Frontal cortex (tissue), 3 donors: ENCODE measurements at regions not wholly inside any gene's neighbourhood (a gene's known extent, or its start where the extent isn't known, plus 50 kb on each side); places are given as distances from the start of the nearest gene placed in this dataset.
A peak's percentile ranks its signal among the peaks of the same experiment; 100 is the strongest.
"Not testable (repeated sequence)": the region's sequence is repeated elsewhere in the genome, so short reads cannot be mapped to it uniquely, and the experiment has no call there.

Source experiments
- DNase-seq, 2 donors: peaks; one replicate each; pipeline ENCODE4 v3.0.0; 2012; ENCODE audit warnings: low spot score in 2 of 2
- FAIRE-seq: peaks from 2 replicates; lab custom pipeline; 2012; peaks lifted over from hg19 to GRCh38; lab: Jason Lieb, UNC
- donor health status: control.
- donor health status: control.
- donor health status: control.

DNA sequence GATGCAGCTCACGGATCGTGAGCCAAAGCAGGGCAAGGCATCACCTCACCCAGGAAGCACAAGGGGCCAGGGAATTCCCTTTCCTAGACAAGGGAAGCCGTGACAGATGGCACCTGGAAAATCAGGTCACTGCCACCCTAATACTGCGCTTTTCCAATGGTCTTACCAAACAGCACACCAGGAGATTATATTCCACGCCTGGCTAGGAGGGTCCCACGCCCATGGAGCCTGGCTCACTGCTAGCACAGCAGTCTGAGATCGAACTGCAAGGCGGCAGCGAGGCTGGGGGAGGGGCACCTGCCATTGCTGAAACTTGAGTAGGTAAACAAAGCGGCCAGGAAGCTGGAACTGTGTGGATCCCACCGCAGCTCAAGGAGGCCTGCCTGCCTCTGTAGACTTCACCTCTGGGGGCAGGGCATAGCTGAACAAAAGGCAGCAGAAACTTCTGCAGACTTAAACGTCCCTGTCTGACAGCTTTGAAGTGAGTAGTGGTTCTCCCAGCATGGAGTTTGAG is 205.2 kb upstream of the GRIK2 start:
- not testable (repeated sequence) for DNase-seq, FAIRE-seq

DNA sequence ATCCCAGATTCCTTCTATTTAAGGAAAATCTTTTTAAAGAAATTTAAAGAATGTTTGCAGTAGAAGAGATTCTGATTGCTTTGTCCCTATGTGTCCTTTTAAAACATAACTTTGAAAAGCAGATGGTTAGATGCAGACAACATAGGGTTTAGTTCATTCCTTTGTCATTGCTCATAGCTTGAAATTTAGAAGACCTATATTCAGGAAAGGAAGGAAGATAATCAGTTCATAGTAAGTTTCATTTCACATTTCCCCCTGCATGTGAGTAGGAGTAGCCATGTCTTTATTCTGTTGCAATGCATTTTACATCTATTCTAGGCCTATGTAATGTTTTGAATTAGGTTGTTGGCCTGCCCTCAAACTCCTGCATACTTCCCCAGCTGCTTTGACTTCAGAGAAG is 197.9 kb upstream of the GRIK2 start:
- DNase-seq: peak in 1 of 2 donors; percentile 2
- FAIRE-seq: no peak

DNA sequence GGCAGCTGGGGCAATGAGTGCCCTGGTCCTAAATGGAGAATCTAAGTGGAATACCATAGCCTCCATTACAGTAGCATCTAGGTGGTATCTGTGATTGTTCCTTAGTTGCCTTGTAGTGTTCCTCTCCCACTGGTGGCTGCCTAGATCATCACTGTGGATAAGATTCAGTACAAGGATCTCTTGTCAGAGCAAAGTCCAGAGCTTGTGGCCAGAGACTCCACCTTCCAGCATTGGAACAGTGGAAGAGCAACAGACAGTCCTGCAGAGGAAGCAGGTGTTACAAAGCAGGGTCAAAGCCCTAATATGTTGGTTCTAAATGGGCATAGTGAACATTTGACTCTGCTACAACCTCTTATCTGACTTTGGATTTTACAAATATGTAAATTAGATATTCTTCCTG is 194.1 kb upstream of the GRIK2 start:
- FAIRE-seq: no peak

DNA sequence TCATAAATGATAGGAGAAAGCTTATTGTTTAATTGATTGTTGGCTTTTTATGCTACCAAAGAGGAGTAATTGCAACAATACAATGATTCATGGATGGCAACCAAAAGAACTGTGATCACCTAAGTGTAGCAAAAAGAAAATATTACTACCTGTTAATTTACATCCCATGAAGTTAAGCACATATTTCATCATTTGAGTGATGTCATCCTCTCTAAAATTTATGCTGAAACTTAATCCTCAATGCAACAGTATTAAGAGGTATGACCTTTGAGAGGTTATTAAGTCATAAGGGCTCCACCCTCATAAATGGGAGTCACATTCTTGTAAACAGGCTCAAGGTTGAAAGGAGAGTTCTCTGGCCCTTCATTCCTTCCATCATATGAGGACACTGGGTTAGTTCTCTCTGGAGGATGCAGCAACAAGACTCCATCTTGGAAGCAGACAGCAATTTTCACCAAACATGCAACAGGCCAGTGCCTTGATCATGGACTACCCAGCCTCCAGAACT is 190.6 kb upstream of the GRIK2 start:
- FAIRE-seq (no peak), DNase-seq (no peak)

More for the DNA sequence above, 194.1 kb upstream of the GRIK2 start:
- DNase-seq: no peak

GRCh38 chr6:101203664-101204063 is 189.8 kb upstream of the GRIK2 start:
- no peak for DNase-seq
- no peak for FAIRE-seq

GRCh38 chr6:101208152-101208551 is 185.4 kb upstream of the GRIK2 start:
- DNase-seq: no peak
- FAIRE-seq: no peak

DNA sequence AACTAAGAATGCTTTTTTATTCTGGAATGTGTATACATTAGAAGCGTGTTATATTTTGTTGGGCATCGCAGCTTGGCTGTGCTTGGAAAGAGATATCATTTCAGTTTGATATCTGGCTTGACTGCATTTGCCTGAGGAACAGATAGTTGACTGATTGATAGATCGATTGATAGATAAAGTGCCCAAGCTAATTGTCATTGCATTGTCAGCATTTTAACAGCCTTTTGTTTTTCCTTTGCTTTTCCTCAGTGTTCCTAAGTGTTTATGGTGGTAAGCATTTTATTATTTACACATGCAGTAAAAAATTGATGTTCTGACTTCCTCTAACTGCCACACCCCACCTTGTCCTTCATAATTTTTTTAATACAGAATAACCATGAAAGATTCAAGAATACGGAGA is 180.9 kb upstream of the GRIK2 start:
- FAIRE-seq (no peak), DNase-seq (no peak)

DNA sequence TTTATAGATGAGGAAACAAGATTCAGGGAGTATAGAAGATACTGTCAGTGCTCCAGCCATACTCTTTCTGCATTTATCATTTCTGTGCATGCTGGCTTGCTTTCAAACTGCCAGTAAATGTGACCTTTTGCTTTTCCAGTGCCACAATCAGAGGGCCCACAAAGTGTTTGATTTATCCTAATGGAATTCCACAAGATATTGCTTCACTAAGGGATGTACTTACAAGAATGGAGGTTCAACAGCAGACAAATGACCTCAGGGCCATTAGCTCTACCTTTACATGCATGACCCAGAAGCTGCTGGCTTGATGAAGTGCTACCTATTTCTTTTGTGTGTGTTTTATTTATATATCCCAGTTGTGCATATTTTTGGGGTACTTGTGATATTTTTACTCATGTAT is 171.5 kb upstream of the GRIK2 start:
- no peak for DNase-seq
- no peak for FAIRE-seq

DNA sequence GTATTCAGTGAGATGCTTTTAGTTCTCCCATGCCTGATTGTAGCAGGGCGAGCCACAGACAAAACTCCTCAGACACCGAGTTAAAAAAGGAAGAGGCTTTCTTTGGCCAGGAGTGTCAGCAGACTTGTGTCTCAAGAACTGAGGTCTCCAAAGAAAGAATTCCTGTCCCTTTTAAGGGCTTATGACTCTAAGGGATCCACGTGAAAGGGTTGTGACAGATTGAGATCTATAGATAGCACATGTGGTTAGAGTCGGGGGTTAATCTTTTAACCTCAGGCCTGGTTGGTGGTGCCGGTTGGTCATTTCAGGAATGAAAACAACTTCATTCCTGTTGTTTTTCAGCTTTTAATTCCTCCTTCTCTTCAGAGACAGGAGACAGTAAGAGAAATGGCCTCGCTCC is 168.8 kb upstream of the GRIK2 start:
- FAIRE-seq (no peak), DNase-seq (no peak)

DNA sequence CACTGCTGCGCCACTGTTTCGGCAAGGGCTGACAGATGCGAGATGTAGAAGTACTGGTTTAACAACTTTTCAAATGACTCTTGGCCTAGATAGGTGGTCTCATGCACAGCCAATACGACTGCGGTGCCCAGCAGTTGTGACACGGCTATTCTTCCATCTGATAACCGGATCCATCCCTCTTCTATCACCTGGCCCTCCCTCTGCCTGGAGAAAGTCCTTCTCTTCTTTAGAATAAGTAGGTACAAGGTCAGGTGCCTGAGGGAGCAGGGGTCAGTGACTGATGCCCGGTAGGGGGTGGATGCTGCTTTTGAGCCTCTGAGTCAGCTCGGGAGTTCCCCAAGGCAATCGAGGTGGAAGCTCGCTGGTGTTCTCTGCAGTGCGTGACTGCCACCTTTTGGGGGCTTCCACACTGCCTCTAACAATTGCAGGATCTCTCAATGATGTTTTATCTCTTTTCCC is 166.8 kb upstream of the GRIK2 start:
- FAIRE-seq (no peak), DNase-seq (no peak)

DNA sequence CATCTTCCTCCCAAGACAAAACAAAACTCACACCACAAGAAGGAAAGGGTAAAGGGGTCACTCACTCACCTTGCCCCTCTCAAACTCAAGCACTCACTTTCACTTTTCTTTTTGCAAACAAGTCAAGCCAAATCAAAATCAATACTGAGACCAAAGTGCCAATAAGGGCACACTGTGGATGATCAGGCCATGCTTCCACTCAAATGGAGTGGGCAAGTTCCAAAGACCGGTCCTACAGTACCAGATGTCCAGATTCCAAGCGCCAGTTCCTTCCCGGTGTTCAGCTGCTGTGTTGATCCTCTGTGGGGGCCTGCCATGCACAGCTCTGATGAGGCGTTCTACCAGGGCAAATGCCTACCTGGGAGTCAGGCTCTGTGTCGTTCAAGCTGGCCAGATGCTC is 162.6 kb upstream of the GRIK2 start:
- DNase-seq (no peak), FAIRE-seq (no peak)

GRCh38 chr6:101231606-101232235 is 161.8 kb upstream of the GRIK2 start:
- DNase-seq: no peak
- no peak for FAIRE-seq

DNA sequence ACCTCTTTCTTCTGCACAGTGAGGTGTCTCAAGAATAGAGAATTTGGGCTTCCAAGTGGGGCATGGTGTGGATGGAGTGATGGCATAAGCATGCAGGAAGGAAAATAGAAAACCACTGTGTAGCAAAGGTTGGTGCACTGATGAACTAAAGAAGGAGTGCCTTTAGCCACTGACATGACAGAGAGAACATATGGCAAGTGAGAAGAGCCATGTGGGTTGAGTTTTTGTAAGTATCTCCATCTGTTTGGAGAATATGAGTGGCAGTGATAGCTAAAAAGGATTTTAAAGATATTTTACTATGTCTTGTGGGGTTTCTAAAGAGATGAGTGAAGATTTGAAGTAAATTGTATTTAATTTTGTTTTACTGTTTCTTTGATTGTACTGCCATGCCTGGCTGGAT is 160.5 kb upstream of the GRIK2 start:
- no peak for FAIRE-seq
- DNase-seq: no peak

DNA sequence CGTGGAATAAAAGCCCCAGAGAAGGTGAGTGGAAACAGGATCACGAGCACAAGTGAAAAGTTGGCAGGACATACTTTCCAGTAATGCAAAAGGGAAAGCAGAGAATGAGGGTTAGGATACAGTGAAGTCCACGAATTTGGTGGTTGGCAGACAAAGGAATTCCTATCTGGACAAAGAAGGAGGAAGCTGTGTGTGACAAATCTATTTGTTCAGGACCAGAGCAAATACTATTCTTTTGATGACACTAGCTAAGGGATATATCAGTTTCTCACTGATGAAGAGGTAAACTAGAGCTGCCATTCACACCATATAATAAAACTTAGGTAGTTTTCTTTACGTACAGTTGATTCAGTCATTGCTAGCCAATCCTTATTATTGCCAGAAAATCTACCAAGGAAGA is 156.8 kb upstream of the GRIK2 start:
- DNase-seq: no peak
- FAIRE-seq: no peak

DNA sequence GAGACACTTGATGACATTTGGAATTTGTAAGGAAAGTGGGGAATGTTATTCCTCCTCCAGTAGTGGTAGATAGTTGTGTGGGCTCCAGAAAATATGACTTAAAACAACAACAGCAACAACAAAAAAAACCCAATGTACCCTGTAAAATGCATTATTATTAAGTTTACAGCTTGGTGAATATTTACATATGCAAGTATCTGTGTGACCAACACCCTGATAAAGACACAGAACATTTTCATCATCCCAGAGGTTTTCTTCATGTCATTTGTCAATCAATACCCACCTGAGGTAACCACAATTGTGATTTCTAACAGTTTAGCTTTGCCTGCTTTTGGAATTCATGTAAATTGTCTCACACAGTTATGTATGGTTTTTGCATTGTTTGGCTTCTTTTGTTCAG is 152.1 kb upstream of the GRIK2 start:
- FAIRE-seq (no peak), DNase-seq (no peak)

DNA sequence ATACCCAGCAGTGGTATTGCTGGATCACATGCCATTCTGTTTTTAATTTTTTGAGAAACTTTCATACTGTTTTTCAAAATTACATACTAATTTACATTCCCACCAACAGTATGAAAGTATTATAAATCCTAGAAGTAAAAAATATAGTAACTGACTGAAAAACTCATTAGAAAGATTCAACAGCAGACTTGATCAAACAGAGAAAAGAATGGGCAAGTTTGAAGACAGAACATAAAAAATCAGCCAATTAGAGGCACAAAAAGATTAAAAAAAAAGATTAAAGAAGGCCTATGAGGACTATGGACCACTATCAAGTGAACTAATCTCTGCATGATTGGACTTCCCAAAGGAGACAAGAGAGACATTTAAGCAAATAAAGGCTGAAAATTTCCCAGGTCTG is 144.0 kb upstream of the GRIK2 start:
- FAIRE-seq (no peak), DNase-seq (no peak)

DNA sequence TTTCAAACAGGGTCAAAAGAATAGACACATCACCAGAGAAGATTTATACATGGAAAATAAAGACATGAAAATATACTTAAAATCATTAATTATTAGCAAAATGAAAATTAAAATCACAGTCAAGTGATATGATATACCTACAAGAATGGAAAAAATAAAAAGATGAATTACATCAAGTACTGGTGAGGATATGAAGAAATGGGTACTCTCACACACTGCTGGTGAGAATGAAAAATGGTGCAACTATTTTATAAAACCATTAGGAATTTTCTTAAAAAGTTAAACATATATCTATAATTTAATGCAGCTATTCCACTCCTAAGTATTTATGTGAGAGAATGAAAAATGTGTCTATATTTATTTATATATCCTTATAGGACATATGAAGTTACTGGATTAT is 136.3 kb upstream of the GRIK2 start:
- no peak for FAIRE-seq

GRCh38 chr6:101259505-101259904 is 134.0 kb upstream of the GRIK2 start:
- DNase-seq (no peak), FAIRE-seq (no peak)

More for the DNA sequence above, 136.3 kb upstream of the GRIK2 start:
- DNase-seq: no peak

- FAIRE-seq (no peak), DNase-seq (no peak)
Measured at GRCh38 chr6:101263596-101263995, 129.9 kb upstream of the GRIK2 start.

DNA sequence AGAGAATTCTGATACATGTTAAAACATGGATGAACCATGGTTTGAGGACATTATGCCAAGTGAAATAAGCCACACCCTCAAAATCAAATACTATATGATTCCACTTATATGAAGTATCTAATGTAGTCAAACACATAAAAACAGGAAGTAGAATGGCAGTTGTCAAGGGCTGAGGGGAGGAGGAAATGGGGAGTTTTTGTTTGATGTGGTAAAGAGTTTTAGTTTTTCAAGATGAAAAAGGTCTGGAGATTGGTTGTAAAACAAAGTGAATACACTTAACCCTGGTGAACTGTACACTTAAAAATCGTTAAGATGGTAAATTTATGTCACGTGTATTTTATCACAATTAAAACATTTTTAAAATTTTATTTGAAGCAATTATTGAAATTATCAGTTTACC is 127.4 kb upstream of the GRIK2 start:
- no peak for DNase-seq
- FAIRE-seq: no peak

DNA sequence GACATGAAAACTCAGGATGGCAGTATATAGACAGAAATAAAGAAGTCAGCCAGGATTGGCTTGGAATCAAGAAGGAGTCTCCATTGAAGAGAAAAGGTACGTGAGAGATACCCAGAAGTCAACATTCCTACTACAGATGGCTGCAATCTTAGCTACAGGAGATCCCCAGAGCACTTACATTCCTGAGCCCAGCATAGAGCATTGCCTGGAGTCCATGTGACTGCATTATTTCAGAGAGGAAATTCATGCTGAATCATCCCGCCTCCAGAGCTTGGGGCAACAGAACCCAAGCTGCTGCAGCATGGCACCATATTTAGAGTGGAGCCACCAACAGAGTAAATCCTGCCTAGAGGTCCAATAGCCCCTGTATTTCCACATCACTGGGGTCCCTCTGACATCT is 125.0 kb upstream of the GRIK2 start:
- FAIRE-seq (no peak), DNase-seq (no peak)

DNA sequence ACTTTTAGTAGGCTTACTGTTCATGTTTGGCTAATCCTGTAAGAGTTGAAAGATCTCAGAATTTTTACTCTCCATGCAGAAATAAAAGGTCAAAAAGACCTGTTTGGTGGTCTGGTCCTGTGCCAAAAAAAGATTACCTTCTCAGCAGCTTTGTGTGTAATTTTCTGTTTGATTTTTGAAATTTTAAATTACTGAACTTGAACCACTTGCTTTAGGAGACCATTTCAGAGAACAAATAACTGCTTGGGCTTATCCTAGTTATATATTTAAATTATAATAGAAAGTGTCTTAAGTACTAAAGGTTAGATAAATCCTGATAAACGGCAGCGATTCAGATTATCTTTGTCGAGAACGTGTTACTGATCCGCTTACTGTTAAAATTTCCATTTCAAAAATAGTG is 118.3 kb upstream of the GRIK2 start:
- DNase-seq (no peak), FAIRE-seq (no peak)
